Nucleus accumbens (tissue), 56 donors: ENCODE measurements at regions not wholly inside any gene's neighbourhood (a gene's known extent, or its start where the extent isn't known, plus 50 kb on each side); places are given as distances from the start of the nearest gene placed in this dataset.

ENCODE experiments used
- DNase-seq, 56 donors: peaks; one replicate each; lab custom pipeline; 2025; lab: John Stamatoyannopoulos, UW

DNA sequence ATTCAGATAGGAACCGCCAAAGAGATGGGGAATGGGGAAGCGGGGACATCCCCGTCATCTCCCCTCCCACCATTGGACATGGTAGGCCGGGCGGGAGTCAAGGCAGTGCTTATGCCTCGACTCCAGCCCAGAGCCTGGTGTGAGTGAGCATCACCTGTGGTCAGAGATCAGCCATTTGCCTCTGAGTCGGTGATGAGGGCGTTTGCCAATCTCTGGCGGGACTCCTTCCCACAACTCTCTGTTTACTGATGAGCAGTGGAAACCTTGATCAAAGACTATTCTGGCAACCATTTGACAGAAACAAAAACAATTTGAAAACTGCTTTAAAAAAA lies 63.9 kb upstream of the HES1 start:
- DNase-seq: no peak

DNA sequence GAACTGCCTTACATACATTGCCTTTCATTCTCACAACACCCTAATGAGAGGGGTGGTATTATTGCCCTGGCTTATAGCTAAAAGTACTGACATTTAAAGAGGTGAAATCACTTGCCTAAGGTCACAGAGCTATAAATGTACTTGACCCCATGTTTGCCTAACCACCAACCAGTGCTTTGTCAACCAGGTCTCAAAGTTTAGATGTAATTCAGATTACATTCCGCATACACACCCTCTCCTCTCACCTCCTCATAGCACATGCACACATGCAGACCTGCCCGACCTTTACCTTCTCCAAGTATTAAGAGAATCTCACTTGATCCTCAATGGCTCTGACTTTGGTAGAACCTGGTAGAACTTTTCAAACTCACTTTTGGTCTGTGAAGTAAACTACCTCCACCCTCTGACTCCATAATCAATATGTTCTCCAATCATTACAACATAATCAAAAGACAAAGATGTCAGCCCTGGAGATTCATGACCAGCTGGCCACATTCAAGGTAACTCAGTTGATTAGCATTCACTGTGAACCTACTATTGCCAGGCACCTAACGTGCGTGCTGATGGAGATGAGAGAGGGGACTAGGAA lies 63.2 kb upstream of the HES1 start:
- no peak for DNase-seq

DNA sequence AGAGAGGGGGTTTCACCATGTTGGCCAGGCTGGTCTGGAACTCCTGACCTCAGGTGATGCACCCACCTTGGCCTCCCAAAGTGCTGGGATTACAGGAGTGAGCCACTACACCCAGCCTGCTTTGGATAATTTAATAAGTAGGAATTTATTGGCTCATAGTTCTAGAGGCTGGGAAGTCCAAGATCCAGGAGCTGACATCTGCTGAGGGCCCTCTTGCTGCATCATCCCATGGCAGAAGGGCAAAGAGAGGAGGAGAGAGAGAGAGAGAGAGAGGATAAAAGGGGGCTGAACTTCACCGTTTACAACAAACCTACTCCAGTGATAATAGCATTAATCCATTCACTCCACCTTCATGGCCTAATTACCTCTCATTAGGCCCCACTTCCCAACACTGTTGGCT lies 62.0 kb upstream of the HES1 start:
- DNase-seq: no peak

DNA sequence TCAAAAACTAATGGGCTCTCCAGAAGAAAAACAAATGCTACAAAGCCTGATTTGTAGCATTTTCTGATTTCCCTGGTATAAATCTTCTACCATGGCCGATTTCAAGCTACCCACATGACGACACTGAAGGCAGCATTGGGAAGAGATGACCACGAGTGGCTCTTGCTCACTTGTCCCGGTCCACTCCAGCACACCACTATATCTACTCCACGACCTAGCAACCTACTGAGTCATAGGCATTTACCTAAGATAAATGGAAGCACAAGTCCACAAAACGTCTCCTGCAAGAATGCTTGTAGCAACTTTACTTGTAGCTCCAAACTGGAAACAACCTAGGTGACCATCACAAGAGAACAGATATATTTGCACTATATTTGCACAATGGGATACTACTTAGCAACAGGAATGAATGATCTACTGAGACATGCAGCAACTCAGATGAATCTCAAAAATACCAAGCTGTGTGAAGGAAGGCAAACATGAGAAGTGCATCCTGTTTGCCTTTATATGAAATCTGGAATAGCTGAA lies 60.8 kb upstream of the HES1 start:
- no peak for DNase-seq

DNA sequence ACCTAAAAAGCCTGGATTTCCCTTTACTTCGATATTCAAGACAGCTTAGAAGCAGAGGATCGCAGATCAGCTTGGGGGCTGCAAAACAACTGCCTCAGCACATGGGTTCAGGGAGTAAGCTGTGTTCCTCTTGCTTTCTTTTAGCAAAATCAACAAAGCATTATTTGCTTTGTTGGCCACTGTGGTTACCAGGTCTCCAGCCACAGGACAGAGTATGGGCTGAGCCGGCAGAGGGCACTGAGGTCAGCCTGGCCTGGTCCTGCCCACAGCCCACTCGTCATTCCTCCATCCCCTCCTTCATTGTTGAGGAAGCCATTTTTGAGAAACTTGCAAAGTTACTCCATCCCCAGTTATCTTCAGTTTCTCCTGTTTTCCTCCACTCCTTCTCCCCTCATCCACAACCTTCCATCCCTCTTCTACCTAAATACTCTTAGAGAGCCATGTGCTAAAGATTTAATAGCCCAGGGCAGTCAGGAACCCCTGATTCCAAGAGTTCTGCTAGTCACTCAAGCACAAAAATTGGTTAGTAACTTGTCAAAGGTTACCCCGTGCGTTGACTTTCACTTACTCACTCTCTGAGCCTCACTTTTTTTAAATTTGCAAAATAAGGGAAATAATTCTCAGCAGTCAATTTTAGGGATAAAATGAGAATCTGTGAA lies 60.0 kb upstream of the HES1 start:
- DNase-seq: no peak

DNA sequence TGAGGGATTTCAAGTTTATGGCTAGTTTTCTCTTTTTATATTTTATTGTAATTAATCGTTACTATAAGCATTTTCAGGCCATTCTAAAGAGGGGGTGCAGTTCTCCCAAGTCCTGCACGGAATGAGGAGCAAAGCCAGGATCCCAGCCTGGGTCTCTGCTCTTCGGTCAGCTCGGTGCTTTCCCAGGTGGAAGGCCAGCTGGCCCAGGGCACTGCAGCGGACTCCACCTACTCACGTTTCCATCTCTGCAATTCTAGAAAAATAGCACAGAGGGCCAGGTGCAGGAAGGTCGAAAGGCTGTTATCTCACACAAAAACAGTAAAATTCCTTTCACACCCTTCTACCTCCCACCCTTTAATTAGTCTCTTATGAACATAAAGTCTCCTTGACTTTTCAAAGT lies 59.5 kb upstream of the HES1 start:
- no peak for DNase-seq

DNA sequence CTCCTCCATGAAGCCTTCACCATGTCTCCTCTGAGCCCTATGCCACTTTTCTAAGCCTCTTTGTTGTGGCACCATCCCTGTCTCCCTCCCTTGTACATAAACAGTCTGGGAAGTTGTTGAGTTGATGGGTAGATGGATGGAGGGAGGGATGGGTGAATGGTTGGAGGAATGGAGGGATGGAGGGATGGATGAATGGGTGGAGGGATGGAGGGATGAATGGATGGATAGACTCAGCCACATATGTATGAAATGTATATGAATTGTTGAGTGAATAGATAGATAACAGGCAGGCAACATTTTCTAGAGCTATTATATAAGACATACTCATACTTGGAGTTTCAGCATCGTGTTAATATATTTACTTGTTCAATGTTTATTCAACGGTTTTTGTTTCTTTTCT lies 58.3 kb upstream of the HES1 start:
- no peak for DNase-seq

DNA sequence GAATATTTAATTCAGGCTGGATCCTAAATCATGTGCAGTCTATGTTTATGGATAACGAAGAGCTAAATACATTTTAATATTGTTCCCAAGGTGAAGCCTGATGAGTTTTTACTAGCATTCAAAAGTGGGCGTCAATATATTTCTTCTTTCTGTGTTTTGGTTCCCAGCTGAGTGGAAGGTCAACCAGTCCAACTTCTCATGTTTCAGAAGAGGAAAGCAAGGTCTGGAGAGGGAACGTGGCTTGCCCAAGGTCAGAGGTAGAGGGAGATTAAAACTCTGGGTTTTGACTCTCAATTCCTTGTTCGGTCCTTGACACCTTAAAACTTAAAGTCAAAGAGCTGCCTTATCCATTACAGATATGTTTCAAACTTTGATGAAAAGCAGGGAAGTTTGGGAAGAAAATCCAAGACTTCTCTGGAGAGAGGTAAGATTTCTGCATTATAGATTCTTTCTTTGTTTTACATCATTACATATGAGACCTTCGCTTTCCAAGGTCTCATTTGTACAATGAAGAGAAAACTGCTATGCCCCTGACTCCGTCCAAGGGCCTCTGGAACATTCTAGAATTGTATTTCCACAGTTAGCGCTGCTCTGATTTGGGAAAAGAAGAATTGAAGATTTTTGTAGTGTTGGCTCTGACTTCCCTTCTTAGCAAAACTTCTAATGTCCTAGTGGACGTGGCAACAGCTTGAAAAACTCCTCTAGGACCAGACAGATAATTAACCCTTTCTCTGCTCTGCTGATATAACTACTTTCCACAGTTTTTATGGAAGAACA lies 57.7 kb upstream of the HES1 start:
- no peak for DNase-seq

DNA sequence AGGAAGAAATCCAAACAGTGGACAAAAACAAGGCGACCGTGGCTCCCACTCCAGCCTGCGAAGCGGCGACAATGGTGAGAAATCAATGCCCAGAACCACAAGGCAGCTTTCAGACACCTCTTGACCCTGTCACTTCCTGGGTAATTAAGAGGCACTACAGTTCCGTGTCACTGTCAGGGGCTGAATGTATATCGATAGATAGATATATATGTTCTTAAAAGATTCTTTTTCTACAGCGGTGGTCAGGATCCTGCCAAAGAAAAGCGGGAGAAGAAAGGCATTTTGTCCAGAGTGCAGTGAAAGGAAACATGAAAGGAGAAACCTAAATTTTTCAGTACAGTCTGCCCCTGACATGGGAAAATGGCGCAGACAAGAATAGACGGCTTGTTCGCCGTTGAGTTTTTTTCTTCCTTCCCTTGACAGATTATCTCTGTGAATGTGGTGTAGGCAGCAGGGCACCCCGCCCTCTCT lies 56.2 kb upstream of the HES1 start:
- DNase-seq: no peak

DNA sequence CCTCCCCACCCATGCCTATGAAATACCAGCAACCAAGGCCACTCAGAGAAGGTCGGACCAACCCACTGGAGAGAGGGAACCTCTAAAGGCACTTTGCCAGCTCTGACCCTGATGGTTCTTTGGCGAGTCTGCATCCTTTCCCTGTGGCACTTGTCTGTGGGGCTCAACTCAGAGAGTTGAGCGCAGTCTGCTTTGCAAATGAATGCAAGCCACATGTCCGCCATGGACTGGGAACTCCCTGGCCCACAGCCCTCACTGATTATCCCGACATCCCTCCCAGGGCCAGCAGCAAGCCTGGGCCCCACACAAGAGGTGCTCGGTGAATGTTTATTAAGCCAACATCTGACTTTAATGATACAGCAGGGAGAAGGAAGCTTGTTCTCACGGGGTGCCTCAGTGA lies 55.5 kb upstream of the HES1 start:
- DNase-seq: peak in 1 of 56 donors; percentile 16

DNA sequence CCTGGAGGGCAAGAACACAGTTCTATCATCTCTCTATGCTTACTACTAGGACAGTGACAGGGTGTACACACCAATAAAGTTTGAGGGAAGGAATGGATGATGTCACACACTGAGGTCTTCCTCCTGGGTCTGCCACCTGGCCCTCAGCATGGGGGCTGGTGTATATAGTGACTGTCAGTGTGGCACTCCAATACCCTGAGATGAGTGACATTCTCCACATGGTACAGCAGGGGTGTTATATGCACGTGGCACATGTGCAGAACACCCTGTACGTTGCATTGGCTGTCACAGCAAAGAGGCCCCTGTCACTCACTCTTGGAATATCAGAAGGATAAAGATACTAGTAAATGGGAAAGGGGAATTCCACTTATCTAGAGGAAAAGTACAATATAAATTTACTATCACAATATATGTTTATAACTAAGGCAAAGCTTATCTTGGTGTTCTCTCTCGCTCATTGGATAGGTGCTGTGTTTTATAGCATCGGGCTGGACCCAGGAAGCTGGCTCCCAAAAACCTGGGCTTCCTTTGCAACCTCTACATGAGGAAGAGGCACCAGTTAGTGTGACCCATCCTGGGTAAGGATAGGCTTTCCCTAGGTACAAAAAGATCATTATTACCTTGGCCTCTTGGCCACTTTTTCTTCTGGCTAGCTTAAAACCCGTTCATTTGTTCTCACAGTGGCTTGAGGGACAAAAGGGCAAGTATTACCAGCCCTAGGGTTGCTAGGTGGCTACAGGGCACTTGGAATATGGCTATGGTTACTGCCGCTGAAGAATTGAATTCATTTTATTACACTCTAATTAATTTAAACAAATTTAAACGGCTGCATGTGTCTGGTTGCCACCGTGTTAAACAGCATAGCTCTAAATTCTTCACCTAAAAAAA lies 54.8 kb upstream of the HES1 start:
- no peak for DNase-seq

DNA sequence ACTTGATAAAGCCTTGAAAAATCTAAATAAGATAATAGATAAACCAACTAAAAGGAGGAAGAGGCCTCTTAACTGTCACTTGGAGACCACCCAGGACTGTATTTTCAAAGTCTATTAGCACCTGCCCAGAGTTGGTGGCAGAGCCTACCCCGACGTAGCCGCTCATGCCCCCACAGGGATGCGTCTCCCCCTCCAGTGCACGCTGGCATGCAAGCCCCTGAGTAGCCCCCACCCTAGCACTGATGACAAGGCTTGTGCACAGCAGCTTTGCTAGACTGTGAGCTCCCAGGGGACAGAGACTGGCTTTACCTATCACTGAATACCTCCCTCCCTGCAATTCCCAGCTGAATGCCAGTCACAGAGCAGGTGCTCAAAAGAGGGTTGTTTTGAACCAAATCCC lies 54.1 kb upstream of the HES1 start:
- DNase-seq: no peak

DNA sequence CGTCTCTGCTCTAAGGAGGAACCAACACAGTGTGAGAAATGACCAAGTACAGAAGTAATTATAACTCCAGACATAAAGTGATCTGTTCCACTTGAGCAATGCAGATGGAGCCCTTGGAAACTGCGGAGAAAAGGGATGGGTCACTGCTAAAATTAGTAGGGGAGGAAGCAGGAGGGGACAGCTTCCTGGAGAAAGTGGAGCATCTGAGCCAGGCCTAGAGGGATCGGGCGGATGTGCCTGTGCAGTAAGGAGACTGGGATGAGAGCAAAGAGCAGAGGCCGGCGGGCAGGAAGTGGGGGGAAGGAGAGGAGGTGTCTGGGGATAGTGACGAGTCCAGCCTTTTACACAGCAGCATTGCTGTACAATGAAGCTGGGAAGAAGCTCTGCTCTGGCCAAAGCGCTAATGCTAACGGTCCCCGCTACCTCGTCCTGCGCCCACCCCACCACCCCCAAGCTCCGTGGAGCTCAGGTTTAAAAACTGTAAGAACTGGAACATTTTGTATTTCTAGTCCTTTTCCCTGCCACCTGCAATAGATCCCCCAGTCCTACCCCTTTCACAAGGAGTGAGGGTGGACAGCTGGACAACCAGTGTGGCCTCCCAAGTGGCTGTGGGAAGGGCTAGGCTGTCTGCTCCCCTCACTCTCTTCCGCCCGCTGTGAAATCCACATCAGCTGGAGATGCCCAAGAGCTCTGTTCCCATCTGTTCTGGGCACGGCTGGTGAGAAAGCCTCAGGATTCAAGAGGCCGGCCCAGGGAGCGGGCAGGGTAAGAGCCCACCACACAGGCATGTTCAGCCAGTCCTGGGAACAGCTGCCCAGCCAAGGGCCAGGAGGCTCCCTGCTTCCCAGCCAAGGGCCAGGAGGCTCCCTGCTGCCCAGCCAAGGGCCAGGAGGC lies 53.0 kb upstream of the HES1 start:
- no peak for DNase-seq

DNA sequence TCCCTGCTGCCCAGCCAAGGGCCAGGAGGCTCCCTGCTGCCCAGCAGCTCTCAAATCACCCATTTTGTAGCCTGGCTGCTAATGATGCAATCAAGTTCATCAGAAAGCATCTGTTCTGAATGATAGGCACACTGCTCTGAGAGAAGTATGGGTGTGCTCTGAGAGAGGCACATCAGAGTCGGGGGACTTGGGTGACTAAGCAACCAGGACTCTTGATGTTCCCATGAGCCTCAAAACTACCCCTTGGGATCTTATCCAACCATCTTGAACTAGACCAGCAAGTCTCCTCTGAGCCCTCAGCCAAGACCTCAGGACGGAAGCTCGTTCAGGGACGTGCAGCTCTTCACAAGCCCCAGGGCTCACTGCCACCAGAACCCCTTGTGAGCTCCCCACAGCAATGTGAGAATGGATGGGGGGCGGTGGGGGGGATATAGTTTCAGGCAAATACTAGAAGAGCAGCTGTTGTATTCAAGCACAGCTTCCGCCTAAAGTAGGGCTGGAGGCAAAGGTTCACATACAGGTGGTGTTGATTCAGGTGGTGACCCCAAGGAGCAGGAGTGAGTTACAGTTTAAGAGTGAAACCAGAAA lies 52.2 kb upstream of the HES1 start:
- DNase-seq: no peak

DNA sequence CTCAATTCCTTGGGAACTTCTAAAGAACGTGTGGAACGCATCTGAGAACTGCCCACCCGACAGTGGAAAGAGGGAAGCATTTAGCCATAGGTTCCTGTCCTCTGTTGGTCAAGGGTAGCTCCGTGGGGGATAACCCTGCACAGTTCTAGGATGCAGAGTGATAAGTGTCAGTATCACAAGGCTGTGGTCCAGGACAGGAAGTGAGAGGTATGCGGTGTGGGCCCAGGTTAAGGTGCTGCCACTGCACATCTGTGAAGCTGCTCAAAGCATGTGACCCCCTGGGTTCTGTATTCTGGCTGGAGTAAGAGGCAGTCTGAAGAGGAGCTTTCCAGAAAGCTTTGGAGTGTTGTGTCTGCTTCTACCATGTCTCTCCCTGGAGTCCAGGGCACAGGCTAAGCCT lies 51.7 kb upstream of the HES1 start:
- DNase-seq: no peak
